HepG2 (cell line): ENCODE measurements at regions not wholly inside any gene's neighbourhood (a gene's known extent, or its start where the extent isn't known, plus 50 kb on each side); places are given as distances from the start of the nearest gene placed in this dataset.

Source experiments
- MAFG ChIP-seq: sonication (generic); formaldehyde crosslinking; IDR thresholded peaks from 2 replicates; pipeline ENCODE4 v1.5.1; 2020; ENCODE audit warnings: mild to moderate bottlenecking, missing genetic modification reagents
- MXI1 ChIP-seq: IDR thresholded peaks from 3 replicates; pipeline ENCODE4 v1.6.1; 2012; ENCODE audit warnings: low read depth, low read length, inconsistent platforms, borderline replicate concordance
- MYC ChIP-seq: sonication (generic); formaldehyde crosslinking; IDR thresholded peaks from 2 replicates; pipeline ENCODE4 v1.9.0; 2021; ENCODE audit warnings: missing genetic modification reagents, borderline replicate concordance
- NPAS2 ChIP-seq: sonication (generic); formaldehyde crosslinking; IDR thresholded peaks from 2 replicates; pipeline ENCODE4 v1.8.0; 2022; ENCODE audit warnings: mild to moderate bottlenecking, missing genetic modification reagents, borderline replicate concordance
- POLR2AphosphoS5 ChIP-seq: IDR thresholded peaks from 2 replicates; pipeline ENCODE4 v1.6.1; 2012; ENCODE audit warnings: low read depth, low read length
- TBP ChIP-seq: sonication (generic); formaldehyde crosslinking; IDR thresholded peaks from 2 replicates; pipeline ENCODE4 v1.5.0; 2020; ENCODE audit warnings: missing genetic modification reagents
- ZBTB42 ChIP-seq: sonication (generic); formaldehyde crosslinking; IDR thresholded peaks from 2 replicates; pipeline ENCODE4 v1.5.0; 2020; ENCODE audit warnings: mild to moderate bottlenecking, missing genetic modification reagents
- TF ChIP-seq, protein P1 (sequence below): sonication (generic); formaldehyde crosslinking; IDR thresholded peaks from 2 replicates; pipeline ENCODE4 v1.5.0; 2020; ENCODE audit warnings: mild to moderate bottlenecking, missing genetic modification reagents, moderate library complexity
- TF ChIP-seq, protein P2 (sequence below): conservative IDR thresholded peaks from 2 replicates; pipeline ENCODE4 v1.6.1; 2018; ENCODE audit warnings: missing genetic modification reagents
- TF ChIP-seq, protein P3 (sequence below), 2 experiments: IDR thresholded peaks; 2 replicates each; pipeline ENCODE4 v1.6.1; 2011 to 2012; ENCODE audit warnings: low read length in 2 of 2, borderline replicate concordance in 1 of 2, low read depth in 1 of 2, mild to moderate bottlenecking in 1 of 2, moderate library complexity in 1 of 2
- TF ChIP-seq, protein P4 (sequence below): sonication (generic); formaldehyde crosslinking; IDR thresholded peaks from 2 replicates; pipeline ENCODE4 v1.8.0; 2022; ENCODE audit warnings: missing genetic modification reagents, mild to moderate bottlenecking, moderate library complexity, borderline replicate concordance

DNA sequence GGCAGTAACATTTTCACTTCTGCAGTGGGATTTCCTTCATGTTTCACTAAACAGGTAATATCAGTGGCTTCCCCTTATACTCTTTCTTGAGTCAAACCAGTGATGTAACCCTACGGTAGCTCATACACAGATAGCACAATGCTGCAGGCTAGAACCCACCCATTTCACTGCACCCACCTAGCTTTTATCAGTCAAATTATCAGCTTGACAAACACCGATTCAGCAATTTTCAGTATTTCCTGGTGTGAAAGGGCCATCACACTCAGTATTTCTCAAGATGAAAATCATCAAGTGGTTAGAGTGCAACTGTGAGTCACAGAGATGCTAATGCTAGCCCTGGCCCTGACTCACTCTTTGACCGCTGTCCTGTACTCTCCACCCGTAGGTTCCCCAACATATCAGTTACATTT is 242.3 kb upstream of the PTGER4 start:
- TF ChIP-seq TBP (no peak), POLR2AphosphoS5 (no peak), ZBTB42 (CRISPR knock-in tag) (no peak), MYC (CRISPR knock-in tag) (no peak), NPAS2 (no peak), MAFG (no peak), MXI1 (no peak)
- TF ChIP-seq, protein P1, sequence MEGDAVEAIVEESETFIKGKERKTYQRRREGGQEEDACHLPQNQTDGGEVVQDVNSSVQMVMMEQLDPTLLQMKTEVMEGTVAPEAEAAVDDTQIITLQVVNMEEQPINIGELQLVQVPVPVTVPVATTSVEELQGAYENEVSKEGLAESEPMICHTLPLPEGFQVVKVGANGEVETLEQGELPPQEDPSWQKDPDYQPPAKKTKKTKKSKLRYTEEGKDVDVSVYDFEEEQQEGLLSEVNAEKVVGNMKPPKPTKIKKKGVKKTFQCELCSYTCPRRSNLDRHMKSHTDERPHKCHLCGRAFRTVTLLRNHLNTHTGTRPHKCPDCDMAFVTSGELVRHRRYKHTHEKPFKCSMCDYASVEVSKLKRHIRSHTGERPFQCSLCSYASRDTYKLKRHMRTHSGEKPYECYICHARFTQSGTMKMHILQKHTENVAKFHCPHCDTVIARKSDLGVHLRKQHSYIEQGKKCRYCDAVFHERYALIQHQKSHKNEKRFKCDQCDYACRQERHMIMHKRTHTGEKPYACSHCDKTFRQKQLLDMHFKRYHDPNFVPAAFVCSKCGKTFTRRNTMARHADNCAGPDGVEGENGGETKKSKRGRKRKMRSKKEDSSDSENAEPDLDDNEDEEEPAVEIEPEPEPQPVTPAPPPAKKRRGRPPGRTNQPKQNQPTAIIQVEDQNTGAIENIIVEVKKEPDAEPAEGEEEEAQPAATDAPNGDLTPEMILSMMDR (CRISPR knock-in tag), result no peak
- TF ChIP-seq, protein P2, sequence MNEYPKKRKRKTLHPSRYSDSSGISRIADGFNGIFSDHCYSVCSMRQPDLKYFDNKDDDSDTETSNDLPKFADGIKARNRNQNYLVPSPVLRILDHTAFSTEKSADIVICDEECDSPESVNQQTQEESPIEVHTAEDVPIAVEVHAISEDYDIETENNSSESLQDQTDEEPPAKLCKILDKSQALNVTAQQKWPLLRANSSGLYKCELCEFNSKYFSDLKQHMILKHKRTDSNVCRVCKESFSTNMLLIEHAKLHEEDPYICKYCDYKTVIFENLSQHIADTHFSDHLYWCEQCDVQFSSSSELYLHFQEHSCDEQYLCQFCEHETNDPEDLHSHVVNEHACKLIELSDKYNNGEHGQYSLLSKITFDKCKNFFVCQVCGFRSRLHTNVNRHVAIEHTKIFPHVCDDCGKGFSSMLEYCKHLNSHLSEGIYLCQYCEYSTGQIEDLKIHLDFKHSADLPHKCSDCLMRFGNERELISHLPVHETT (CRISPR knock-in tag), result no peak
- TF ChIP-seq, protein P3, sequence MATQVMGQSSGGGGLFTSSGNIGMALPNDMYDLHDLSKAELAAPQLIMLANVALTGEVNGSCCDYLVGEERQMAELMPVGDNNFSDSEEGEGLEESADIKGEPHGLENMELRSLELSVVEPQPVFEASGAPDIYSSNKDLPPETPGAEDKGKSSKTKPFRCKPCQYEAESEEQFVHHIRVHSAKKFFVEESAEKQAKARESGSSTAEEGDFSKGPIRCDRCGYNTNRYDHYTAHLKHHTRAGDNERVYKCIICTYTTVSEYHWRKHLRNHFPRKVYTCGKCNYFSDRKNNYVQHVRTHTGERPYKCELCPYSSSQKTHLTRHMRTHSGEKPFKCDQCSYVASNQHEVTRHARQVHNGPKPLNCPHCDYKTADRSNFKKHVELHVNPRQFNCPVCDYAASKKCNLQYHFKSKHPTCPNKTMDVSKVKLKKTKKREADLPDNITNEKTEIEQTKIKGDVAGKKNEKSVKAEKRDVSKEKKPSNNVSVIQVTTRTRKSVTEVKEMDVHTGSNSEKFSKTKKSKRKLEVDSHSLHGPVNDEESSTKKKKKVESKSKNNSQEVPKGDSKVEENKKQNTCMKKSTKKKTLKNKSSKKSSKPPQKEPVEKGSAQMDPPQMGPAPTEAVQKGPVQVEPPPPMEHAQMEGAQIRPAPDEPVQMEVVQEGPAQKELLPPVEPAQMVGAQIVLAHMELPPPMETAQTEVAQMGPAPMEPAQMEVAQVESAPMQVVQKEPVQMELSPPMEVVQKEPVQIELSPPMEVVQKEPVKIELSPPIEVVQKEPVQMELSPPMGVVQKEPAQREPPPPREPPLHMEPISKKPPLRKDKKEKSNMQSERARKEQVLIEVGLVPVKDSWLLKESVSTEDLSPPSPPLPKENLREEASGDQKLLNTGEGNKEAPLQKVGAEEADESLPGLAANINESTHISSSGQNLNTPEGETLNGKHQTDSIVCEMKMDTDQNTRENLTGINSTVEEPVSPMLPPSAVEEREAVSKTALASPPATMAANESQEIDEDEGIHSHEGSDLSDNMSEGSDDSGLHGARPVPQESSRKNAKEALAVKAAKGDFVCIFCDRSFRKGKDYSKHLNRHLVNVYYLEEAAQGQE (IDR thresholded peaks at IDR 0.05; ENCODE audit: borderline replicate concordance in 1 of 2, low read depth in 1 of 2, low read length in 2 of 2), result no peak
- TF ChIP-seq, protein P4, sequence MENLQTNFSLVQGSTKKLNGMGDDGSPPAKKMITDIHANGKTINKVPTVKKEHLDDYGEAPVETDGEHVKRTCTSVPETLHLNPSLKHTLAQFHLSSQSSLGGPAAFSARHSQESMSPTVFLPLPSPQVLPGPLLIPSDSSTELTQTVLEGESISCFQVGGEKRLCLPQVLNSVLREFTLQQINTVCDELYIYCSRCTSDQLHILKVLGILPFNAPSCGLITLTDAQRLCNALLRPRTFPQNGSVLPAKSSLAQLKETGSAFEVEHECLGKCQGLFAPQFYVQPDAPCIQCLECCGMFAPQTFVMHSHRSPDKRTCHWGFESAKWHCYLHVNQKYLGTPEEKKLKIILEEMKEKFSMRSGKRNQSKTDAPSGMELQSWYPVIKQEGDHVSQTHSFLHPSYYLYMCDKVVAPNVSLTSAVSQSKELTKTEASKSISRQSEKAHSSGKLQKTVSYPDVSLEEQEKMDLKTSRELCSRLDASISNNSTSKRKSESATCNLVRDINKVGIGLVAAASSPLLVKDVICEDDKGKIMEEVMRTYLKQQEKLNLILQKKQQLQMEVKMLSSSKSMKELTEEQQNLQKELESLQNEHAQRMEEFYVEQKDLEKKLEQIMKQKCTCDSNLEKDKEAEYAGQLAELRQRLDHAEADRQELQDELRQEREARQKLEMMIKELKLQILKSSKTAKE (CRISPR knock-in tag), result no peak
